ENCODE measurements at regions not wholly inside any gene's neighbourhood (a gene's known extent, or its start where the extent isn't known, plus 50 kb on each side); places are given as distances from the start of the nearest gene placed in this dataset.

DNA sequence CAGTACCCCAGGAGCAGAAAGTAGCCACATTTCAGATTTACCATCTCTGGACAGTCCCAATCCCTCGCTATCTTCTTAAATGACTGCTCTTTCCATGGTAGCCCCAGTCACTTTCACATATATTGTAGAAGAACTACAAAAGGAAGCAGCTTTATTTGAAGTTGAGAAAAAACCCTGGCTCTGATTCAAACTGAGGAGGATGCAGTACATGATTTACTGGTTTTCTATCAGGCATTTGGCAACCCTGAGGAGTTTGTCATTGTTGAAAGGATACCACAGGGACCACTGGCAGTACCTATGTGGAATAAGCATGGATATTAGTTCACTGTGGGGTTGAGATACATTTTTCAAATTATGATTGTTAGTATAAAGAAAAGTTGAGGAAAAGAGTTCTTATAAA, 640.9 kb upstream of the SETBP1 start:
- TF ChIP-seq, protein P1, sequence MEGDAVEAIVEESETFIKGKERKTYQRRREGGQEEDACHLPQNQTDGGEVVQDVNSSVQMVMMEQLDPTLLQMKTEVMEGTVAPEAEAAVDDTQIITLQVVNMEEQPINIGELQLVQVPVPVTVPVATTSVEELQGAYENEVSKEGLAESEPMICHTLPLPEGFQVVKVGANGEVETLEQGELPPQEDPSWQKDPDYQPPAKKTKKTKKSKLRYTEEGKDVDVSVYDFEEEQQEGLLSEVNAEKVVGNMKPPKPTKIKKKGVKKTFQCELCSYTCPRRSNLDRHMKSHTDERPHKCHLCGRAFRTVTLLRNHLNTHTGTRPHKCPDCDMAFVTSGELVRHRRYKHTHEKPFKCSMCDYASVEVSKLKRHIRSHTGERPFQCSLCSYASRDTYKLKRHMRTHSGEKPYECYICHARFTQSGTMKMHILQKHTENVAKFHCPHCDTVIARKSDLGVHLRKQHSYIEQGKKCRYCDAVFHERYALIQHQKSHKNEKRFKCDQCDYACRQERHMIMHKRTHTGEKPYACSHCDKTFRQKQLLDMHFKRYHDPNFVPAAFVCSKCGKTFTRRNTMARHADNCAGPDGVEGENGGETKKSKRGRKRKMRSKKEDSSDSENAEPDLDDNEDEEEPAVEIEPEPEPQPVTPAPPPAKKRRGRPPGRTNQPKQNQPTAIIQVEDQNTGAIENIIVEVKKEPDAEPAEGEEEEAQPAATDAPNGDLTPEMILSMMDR (IDR thresholded peaks at IDR 0.05), result no peak
- Histone ChIP-seq H3K9me3 (no peaks in the 10 kb centered on the region), H3K4me1 (no peaks in the 10 kb centered on the region), H3K27ac (no peak overlapping the region), H3K36me3 (no peaks in the 10 kb centered on the region), H3K4me3 (no peak overlapping the region), H3K27me3 (peaks cover 0 to 3% of the 10 kb centered on the region in 2 donors)
- no peak for DNase-seq
- intact Hi-C loops (cut with DNase I; ENCODE audit: low total_unique reads), result no loop called here

DNA sequence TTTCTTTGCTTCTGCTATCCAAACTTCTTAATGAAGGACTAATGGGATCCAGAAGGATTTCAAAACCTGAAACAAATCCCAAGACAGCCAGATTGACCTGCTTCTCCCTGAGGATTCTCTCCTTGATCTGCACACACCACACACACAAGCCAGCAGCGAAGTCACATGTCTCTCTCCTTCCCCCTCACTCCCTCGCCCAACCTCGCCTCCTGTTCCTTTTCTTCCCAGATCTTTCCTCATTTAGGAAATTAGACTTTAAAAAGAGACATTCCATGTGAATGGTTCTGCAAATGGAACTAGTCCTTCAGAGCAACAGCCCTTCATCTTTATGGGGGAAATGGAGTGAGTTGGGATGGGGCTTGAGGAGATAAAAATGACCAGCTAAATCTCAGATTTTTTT, 639.1 kb upstream of the SETBP1 start:
- intact Hi-C loops (cut with DNase I; ENCODE audit: low total_unique reads), result no loop called here
- peaks cover 0 to 3% of the 10 kb centered on the region in 2 donors for H3K27me3 ChIP-seq
- no peak overlapping the region for H3K27ac ChIP-seq
- no peak overlapping the region for H3K4me3 ChIP-seq
- H3K36me3 ChIP-seq, result no peaks in the 10 kb centered on the region
- TF ChIP-seq, protein P1 (IDR thresholded peaks at IDR 0.05), result no peak
- H3K9me3 ChIP-seq, result no peaks in the 10 kb centered on the region
- no peaks in the 10 kb centered on the region for H3K4me1 ChIP-seq
- no peak for DNase-seq

DNA sequence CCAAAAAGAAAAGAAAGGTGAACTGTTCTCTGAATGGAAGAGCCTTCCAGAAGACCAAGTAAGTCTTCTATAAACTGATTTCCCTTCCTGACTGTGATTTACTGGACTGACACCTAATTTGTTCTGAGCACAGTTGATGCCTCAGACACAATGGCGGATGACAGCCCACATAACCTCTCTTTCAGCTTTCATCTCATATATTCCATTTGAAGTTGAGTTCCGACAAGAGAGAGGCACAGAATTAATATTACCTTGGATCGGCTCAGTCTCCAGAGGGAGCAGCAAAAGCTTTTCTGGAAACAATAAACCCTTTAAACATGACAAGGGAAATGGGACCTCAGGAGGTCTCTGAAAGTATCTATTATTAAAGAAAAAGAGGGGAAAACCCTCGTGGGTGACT, 638.7 kb upstream of the SETBP1 start:
- intact Hi-C loops (cut with DNase I; ENCODE audit: low total_unique reads), result no loop called here
- H3K4me3 ChIP-seq, result no peak overlapping the region
- DNase-seq, result no peak
- no peaks in the 10 kb centered on the region for H3K9me3 ChIP-seq
- H3K4me1 ChIP-seq, result no peaks in the 10 kb centered on the region
- H3K36me3 ChIP-seq, result no peaks in the 10 kb centered on the region
- TF ChIP-seq, protein P1 (IDR thresholded peaks at IDR 0.05), result no peak
- no peak overlapping the region for H3K27ac ChIP-seq
- H3K27me3 ChIP-seq, result peaks cover 0 to 3% of the 10 kb centered on the region in 2 donors

DNA sequence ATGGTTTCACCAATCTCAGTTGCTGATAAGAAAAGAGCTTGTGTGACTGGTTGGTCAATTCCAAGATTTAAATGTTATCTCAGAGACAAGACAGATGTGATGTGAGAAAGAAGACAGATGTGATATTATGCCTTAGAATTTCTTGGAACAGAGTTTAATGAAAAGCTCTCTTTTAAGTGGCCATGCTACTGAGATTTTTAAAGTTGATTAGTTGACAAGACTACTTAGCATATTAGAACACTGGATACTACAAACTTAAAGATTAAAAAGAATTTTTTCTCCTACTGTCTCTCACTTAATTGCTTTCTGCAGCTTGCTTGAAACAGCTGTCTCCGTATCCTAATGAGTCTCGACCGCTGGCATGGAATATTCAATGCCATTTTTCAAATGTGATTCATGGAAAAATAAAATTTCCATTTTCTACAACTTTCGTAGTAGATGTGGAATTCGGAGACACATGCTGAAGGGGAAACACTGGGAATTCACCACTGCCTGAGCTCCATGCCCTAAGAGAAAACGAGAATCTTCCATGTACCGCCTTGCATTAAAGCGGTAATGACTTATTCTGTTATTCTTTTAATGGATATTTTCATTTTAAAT, 634.2 kb upstream of the SETBP1 start:
- Histone ChIP-seq H3K4me1 (no peaks in the 10 kb centered on the region), H3K4me3 (no peak overlapping the region), H3K9me3 (no peaks in the 10 kb centered on the region), H3K36me3 (no peaks in the 10 kb centered on the region), H3K27ac (no peak overlapping the region), H3K27me3 (no peaks in the 10 kb centered on the region)
- intact Hi-C loops (cut with DNase I; ENCODE audit: low total_unique reads), result no loop called here
- DNase-seq, result no peak
- TF ChIP-seq, protein P1 (IDR thresholded peaks at IDR 0.05), result no peak

DNA sequence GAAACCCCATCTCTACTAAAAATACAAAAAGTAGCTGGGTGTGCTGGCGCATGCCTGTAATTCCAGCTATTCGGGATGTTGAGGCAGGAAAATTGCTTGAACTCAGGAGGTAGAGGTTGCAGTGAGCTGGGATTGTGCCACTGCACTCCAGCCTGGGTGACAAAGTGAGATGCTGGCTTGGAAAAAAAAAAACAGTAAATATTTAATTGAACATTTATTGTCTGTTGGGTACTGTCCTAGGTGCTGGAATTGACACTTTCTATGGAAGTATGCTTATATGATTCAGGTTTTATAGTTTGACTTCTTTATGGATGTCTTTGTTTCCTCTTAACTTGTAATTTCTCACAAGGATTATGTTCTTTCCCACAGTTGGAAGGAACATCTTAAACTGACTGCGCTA, 633.1 kb upstream of the SETBP1 start:
- no peak overlapping the region for H3K27ac ChIP-seq
- no peaks in the 10 kb centered on the region for H3K9me3 ChIP-seq
- intact Hi-C loops (cut with DNase I; ENCODE audit: low total_unique reads), result no loop called here
- DNase-seq, result no peak
- no peak overlapping the region for H3K4me3 ChIP-seq
- no peaks in the 10 kb centered on the region for H3K4me1 ChIP-seq
- no peaks in the 10 kb centered on the region for H3K36me3 ChIP-seq
- H3K27me3 ChIP-seq, result no peaks in the 10 kb centered on the region
- TF ChIP-seq, protein P1 (IDR thresholded peaks at IDR 0.05), result no peak

DNA sequence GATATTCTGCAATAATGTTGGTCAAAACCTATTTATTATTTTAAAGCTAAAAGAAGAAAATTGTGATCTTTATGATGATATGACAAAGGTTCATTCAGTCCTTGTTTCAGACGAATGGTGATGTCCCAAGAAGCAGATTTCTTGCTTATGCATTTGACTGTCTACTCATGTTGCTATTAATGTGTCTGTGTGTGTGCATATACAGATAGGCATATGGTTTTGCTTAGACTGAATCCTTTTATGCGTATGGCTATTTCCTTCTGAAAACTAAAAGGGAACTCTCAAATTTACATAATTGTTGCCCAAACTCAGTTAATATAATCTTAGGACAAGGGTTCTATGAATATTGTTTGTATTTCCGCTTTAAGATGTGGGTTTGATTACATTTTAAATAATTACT, 632.3 kb upstream of the SETBP1 start:
- no peak overlapping the region for H3K4me3 ChIP-seq
- H3K9me3 ChIP-seq, result no peaks in the 10 kb centered on the region
- intact Hi-C loops (cut with DNase I; ENCODE audit: low total_unique reads), result no loop called here
- DNase-seq, result no peak
- TF ChIP-seq, protein P1 (IDR thresholded peaks at IDR 0.05), result no peak
- H3K27ac ChIP-seq, result no peak overlapping the region
- H3K36me3 ChIP-seq, result no peaks in the 10 kb centered on the region
- H3K4me1 ChIP-seq, result no peaks in the 10 kb centered on the region
- no peaks in the 10 kb centered on the region for H3K27me3 ChIP-seq

All from tibial artery (tissue), 4 donors.